HK-2 (cell line): ENCODE measurements at regions not wholly inside any gene's neighbourhood (a gene's known extent, or its start where the extent isn't known, plus 50 kb on each side); places are given as distances from the start of the nearest gene placed in this dataset.
"Not testable (repeated sequence)": the region's sequence is repeated elsewhere in the genome, so short reads cannot be mapped to it uniquely, and the experiment has no call there.

Experiments used
- DNase-seq: peaks from one replicate; pipeline ENCODE4 v3.0.0-alpha.2; 2018; ENCODE audit not compliant: unreplicated experiment

- DNase-seq = no peak
Observed at GRCh38 chr5:122600924-122601323, 174.0 kb upstream of the SNX2 start.

GRCh38 chr5:122602700-122603099 lies 172.2 kb upstream of the SNX2 start:
- DNase-seq = no peak

GRCh38 chr5:122605236-122605635 lies 169.6 kb upstream of the SNX2 start:
- DNase-seq = no peak

GRCh38 chr5:122607818-122608217 lies 167.1 kb upstream of the SNX2 start:
- no peak for DNase-seq

GRCh38 chr5:122608222-122608621 lies 166.7 kb upstream of the SNX2 start:
- DNase-seq = no peak

- no peak for DNase-seq
Observed at GRCh38 chr5:122611406-122611805, 163.5 kb upstream of the SNX2 start.

GRCh38 chr5:122612901-122613300 lies 162.0 kb upstream of the SNX2 start:
- DNase-seq = no peak

GRCh38 chr5:122615146-122615545 lies 159.7 kb upstream of the SNX2 start:
- DNase-seq = no peak

- DNase-seq = no peak
Observed at GRCh38 chr5:122615832-122616231, 159.0 kb upstream of the SNX2 start.

GRCh38 chr5:122618046-122618445 lies 156.8 kb upstream of the SNX2 start:
- not testable (repeated sequence) for DNase-seq

GRCh38 chr5:122620768-122621167 lies 154.1 kb upstream of the SNX2 start:
- DNase-seq = not testable (repeated sequence)

- DNase-seq = not testable (repeated sequence)
Observed at GRCh38 chr5:122628714-122629113, 146.2 kb upstream of the SNX2 start.

- no peak for DNase-seq
Observed at GRCh38 chr5:122629121-122629677, 145.7 kb upstream of the SNX2 start.

GRCh38 chr5:122638581-122638980 lies 136.3 kb upstream of the SNX2 start:
- DNase-seq = no peak

GRCh38 chr5:122639033-122639432 lies 135.8 kb upstream of the SNX2 start:
- no peak for DNase-seq

GRCh38 chr5:122639864-122640263 lies 135.0 kb upstream of the SNX2 start:
- no peak for DNase-seq

GRCh38 chr5:122649080-122649479 lies 125.8 kb upstream of the SNX2 start:
- no peak for DNase-seq

GRCh38 chr5:122653087-122654017 lies 121.5 kb upstream of the SNX2 start:
- no peak for DNase-seq

GRCh38 chr5:122656160-122656559 lies 118.7 kb upstream of the SNX2 start:
- no peak for DNase-seq

- no peak for DNase-seq
Observed at GRCh38 chr5:122656577-122656976, 118.3 kb upstream of the SNX2 start.

GRCh38 chr5:122661496-122662180 lies 113.2 kb upstream of the SNX2 start:
- DNase-seq = no peak

- no peak for DNase-seq
Observed at GRCh38 chr5:122665051-122665450, 109.8 kb upstream of the SNX2 start.

- no peak for DNase-seq
Observed at GRCh38 chr5:122668552-122668951, 106.3 kb upstream of the SNX2 start.
